Endothelial cell of umbilical vein (primary cell): ENCODE measurements at regions not wholly inside any gene's neighbourhood (a gene's known extent, or its start where the extent isn't known, plus 50 kb on each side); places are given as distances from the start of the nearest gene placed in this dataset.

Experiments used
- BruUV-seq: library from RNA; stranded (reverse); fragments of 400-500 nt; replicated peaks from 2 replicates; lab custom pipeline; 2021; lab: Mats Ljungman, UMichigan
- CTCF ChIA-PET: fragments of 300-600, 350-600 bp; sonication (Branson Sonifier 250); formaldehyde crosslinking; loops from one replicate; lab custom pipeline; 2021; ENCODE audit warnings: antibody characterized with exemption, inconsistent platforms; lab: Charles Lee
- POLR2A ChIA-PET: fragments of 300-600, 350-600 bp; sonication (Branson Sonifier 250); formaldehyde crosslinking; loops from one replicate; lab custom pipeline; 2021; ENCODE audit warnings: antibody characterized with exemption, inconsistent platforms; lab: Charles Lee
- DNase-seq: peaks from one replicate; pipeline ENCODE4 v3.0.0-alpha.2; 2011; ENCODE audit warnings: low read depth, low spot score
- FAIRE-seq: peaks from 2 replicates; lab custom pipeline; 2011; peaks lifted over from hg19 to GRCh38; lab: Jason Lieb, UNC
- H2AFZ ChIP-seq: 2 replicates; pipeline ENCODE4 v1.6.0; 2012; ENCODE audit warnings: low read depth, low read length, control low read depth, inconsistent platforms
- H3K27ac ChIP-seq: 2 replicates; pipeline ENCODE4 v1.5.1; 2011; ENCODE audit warnings: low read depth, mild to moderate bottlenecking, control low read depth, low read length, moderate library complexity; ENCODE audit not compliant: insufficient read depth
- H3K27me3 ChIP-seq, 2 experiments: 2 replicates each; pipeline versions ENCODE4 v1.6.0 to v1.6.1; 2011; ENCODE audit warnings: low read length in 2 of 2, mixed read lengths in 1 of 2; ENCODE audit not compliant: control insufficient read depth in 2 of 2, insufficient read depth in 2 of 2
- H3K36me3 ChIP-seq, 2 experiments: 2 replicates in 1 of 2; 3 replicates in 1 of 2; pipeline ENCODE4 v1.5.1; 2011; ENCODE audit warnings: low read length in 2 of 2, mild to moderate bottlenecking in 1 of 2, moderate library complexity in 1 of 2; ENCODE audit not compliant: control insufficient read depth in 2 of 2, insufficient read depth in 2 of 2; ENCODE audit errors: extremely low read depth in 1 of 2
- H3K4me1 ChIP-seq: 3 replicates; pipeline ENCODE4 v1.5.1; 2011; ENCODE audit warnings: mild to moderate bottlenecking, low read length; ENCODE audit not compliant: control insufficient read depth, insufficient read depth; ENCODE audit errors: extremely low read depth
- H3K4me2 ChIP-seq: 2 replicates; pipeline ENCODE4 v1.6.1; 2011; ENCODE audit warnings: low read length, control low read depth, mixed read lengths; ENCODE audit not compliant: insufficient read depth
- H3K4me3 ChIP-seq, 3 experiments: fragments of 200-600 bp in 1 of 3; sonication (generic), shearing (Covaris generic) in 1 of 3; replicated peaks in 1 of 3; 2 replicates each; pipeline ENCODE4 v1.5.1; 2011 to 2016; ENCODE audit warnings: control low read depth in 3 of 3, low read length in 3 of 3, mild to moderate bottlenecking in 2 of 3, inconsistent platforms in 1 of 3, low read depth in 1 of 3, moderate library complexity in 1 of 3; ENCODE audit not compliant: insufficient read depth in 1 of 3
- H3K79me2 ChIP-seq: 2 replicates; pipeline ENCODE4 v1.6.0; 2012; ENCODE audit warnings: low read length, inconsistent platforms; ENCODE audit not compliant: control insufficient read depth, insufficient read depth
- H3K9ac ChIP-seq: replicated peaks from 2 replicates; pipeline ENCODE3; 2011; ENCODE audit warnings: low read length, control low read depth; ENCODE audit not compliant: insufficient read depth; ENCODE audit errors: extremely low read depth
- H3K9me1 ChIP-seq: replicated peaks from 3 replicates; pipeline ENCODE4 v1.6.0; 2011; ENCODE audit warnings: mild to moderate bottlenecking, low read length; ENCODE audit not compliant: control insufficient read depth, insufficient read depth; ENCODE audit errors: extremely low read depth
- H3K9me3 ChIP-seq: replicated peaks from 2 replicates; pipeline ENCODE4 v1.5.1; 2012; ENCODE audit warnings: low read length, inconsistent platforms; ENCODE audit not compliant: control insufficient read depth, insufficient read depth
- H4K20me1 ChIP-seq: replicated peaks from 2 replicates; pipeline ENCODE3; 2011; ENCODE audit warnings: mild to moderate bottlenecking, low read length; ENCODE audit not compliant: control insufficient read depth, insufficient read depth; ENCODE audit errors: extremely low read depth
- EZH2 ChIP-seq: IDR thresholded peaks from 2 replicates; pipeline ENCODE4 v1.6.1; 2012; ENCODE audit warnings: borderline replicate concordance, low read depth, mild to moderate bottlenecking, moderate library complexity, low read length, inconsistent platforms; ENCODE audit not compliant: severe bottlenecking
- FOS ChIP-seq: IDR thresholded peaks from 2 replicates; pipeline ENCODE4 v1.6.1; 2011; ENCODE audit warnings: mild to moderate bottlenecking, low read length, moderate library complexity, borderline replicate concordance; ENCODE audit not compliant: insufficient read depth
- GATA2 ChIP-seq: IDR thresholded peaks from 2 replicates; pipeline ENCODE4 v1.7.0; 2011; ENCODE audit warnings: low read depth, mild to moderate bottlenecking, moderate library complexity, mixed read lengths, low read length; ENCODE audit not compliant: insufficient read length, insufficient read depth
- JUN ChIP-seq: IDR thresholded peaks from 2 replicates; pipeline ENCODE4 v1.6.1; 2011; ENCODE audit warnings: borderline replicate concordance, low read depth; ENCODE audit not compliant: insufficient read length, insufficient read depth
- MYC ChIP-seq: IDR thresholded peaks from one replicate; pipeline ENCODE4 v1.6.1; 2011; ENCODE audit warnings: mild to moderate bottlenecking, low read depth, low read length
- POLR2A ChIP-seq: IDR thresholded peaks from 2 replicates; pipeline ENCODE4 v1.6.1; 2012; ENCODE audit warnings: low read depth, mild to moderate bottlenecking, control low read depth, low read length
- POLR2AphosphoS5 ChIP-seq: IDR thresholded peaks from 2 replicates; pipeline ENCODE4 v1.6.1; 2012; ENCODE audit warnings: low read depth, mild to moderate bottlenecking, control low read depth, low read length, moderate library complexity; ENCODE audit not compliant: insufficient read depth
- dilution Hi-C: fragments of 300-500 bp; cut with MboI; formaldehyde crosslinking; loops from one replicate; pipeline ENCODE4 v1.15.0; 2019; ENCODE audit warnings: low sequenced_read_pairs; ENCODE audit not compliant: extremely low pct_ligation_motif_present
- intact Hi-C: fragments of 100-400 bp; cut with micrococcal nuclease; formaldehyde crosslinking; loops from one replicate; pipeline ENCODE4 v1.10.0; 2022
- TF ChIP-seq, protein P1 (sequence below), 2 donors: IDR thresholded peaks; 1 replicate in 1 of 2; 2 replicates in 1 of 2; pipeline ENCODE4 v1.5.1; 2011; ENCODE audit warnings: low read length in 2 of 2, mild to moderate bottlenecking in 2 of 2, moderate library complexity in 2 of 2, control low read depth in 1 of 2, inconsistent platforms in 1 of 2, low read depth in 1 of 2; ENCODE audit not compliant: insufficient read depth in 1 of 2; ENCODE audit errors: extremely low read depth in 1 of 2
- TF ChIP-seq, protein P2 (sequence below): IDR thresholded peaks from 2 replicates; pipeline ENCODE4 v1.6.1; 2011; ENCODE audit not compliant: insufficient read depth, insufficient read length

DNA sequence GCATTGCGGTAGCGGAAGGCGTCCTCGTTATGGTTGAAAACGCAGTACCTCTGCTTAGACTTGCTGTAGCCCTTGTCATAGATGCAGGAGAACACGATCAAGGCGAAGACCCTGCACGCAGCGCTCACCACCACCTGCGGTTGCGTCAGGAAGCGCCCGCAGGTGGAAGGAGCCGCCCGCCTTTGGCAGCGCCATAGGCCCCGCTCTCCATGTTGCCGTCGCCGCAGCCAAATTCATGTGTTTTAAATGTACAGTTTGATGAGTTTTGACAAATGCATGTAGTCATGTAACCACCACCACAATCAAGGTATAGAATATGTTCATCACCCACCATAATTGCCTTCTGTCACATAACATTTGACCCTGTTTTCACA, 84.9 kb upstream of the CEP78 start:
- Histone ChIP-seq H3K27ac (no peak overlapping the region), H3K4me2 (no peak overlapping the region), H3K79me2 (no peaks in the 10 kb centered on the region), H3K27me3 (no peaks in the 10 kb centered on the region), H3K4me1 (no peaks in the 10 kb centered on the region), H3K9ac (no peak overlapping the region), H3K9me3 (no peaks in the 10 kb centered on the region), H3K4me3 (no peak overlapping the region), H4K20me1 (no peaks in the 10 kb centered on the region), H3K36me3 (no peaks in the 10 kb centered on the region), H2AFZ (no peak overlapping the region), H3K9me1 (no peaks in the 10 kb centered on the region)
- no peak for FAIRE-seq
- dilution Hi-C loops, result no loop called here
- TF ChIP-seq EZH2 (no peak), FOS (no peak), GATA2 (no peak), POLR2AphosphoS5 (no peak), MYC (no peak), JUN (no peak), POLR2A (no peak)
- TF ChIP-seq, protein P1, sequence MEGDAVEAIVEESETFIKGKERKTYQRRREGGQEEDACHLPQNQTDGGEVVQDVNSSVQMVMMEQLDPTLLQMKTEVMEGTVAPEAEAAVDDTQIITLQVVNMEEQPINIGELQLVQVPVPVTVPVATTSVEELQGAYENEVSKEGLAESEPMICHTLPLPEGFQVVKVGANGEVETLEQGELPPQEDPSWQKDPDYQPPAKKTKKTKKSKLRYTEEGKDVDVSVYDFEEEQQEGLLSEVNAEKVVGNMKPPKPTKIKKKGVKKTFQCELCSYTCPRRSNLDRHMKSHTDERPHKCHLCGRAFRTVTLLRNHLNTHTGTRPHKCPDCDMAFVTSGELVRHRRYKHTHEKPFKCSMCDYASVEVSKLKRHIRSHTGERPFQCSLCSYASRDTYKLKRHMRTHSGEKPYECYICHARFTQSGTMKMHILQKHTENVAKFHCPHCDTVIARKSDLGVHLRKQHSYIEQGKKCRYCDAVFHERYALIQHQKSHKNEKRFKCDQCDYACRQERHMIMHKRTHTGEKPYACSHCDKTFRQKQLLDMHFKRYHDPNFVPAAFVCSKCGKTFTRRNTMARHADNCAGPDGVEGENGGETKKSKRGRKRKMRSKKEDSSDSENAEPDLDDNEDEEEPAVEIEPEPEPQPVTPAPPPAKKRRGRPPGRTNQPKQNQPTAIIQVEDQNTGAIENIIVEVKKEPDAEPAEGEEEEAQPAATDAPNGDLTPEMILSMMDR (IDR thresholded peaks at IDR 0.05; ENCODE audit: extremely low read depth in 1 of 2, insufficient read depth in 1 of 2, low read depth in 1 of 2, low read length in 2 of 2), result no peak
- TF ChIP-seq, protein P2, sequence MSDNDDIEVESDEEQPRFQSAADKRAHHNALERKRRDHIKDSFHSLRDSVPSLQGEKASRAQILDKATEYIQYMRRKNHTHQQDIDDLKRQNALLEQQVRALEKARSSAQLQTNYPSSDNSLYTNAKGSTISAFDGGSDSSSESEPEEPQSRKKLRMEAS, result no peak
- BruUV-seq, result no TSS peak
- DNase-seq, result no peak
- ChIA-PET POLR2A (no interaction called here), CTCF (no interaction called here)
- intact Hi-C loops, result no loop called here
